HL-60 (cell line): ENCODE measurements at regions not wholly inside any gene's neighbourhood (a gene's known extent, or its start where the extent isn't known, plus 50 kb on each side); places are given as distances from the start of the nearest gene placed in this dataset.

Experiments used
- DNase-seq, 2 experiments: peaks; one replicate each; pipeline ENCODE4 v3.0.0-alpha.2; 2010 to 2020; ENCODE audit warnings: low read depth in 1 of 2, low spot score in 1 of 2
- H3K27ac ChIP-seq: fragments of 250-450 bp; sonication (Bioruptor Pico); replicated peaks from 2 replicates; pipeline ENCODE4 v1.5.1; 2020; ENCODE audit warnings: mild to moderate bottlenecking, moderate library complexity
- H3K27me3 ChIP-seq: fragments of 250-450 bp; sonication (Bioruptor Pico); 2 replicates; pipeline ENCODE4 v1.5.1; 2021; ENCODE audit warnings: mild to moderate bottlenecking, moderate library complexity; ENCODE audit not compliant: insufficient read depth, poor library complexity, severe bottlenecking
- H3K4me3 ChIP-seq: replicated peaks from 2 replicates; pipeline ENCODE4 v1.5.1; 2011; ENCODE audit warnings: mild to moderate bottlenecking, control low read depth, low read length; ENCODE audit not compliant: insufficient read depth
- CTCF ChIP-seq: IDR thresholded peaks from one replicate; pipeline ENCODE4 v1.5.1; 2011; ENCODE audit warnings: low read length, control low read depth, inconsistent platforms; ENCODE audit not compliant: insufficient read depth
- GABPA ChIP-seq: IDR thresholded peaks from 2 replicates; pipeline ENCODE4 v1.6.1; 2012; ENCODE audit warnings: low read depth
- POLR2AphosphoS5 ChIP-seq: IDR thresholded peaks from 2 replicates; pipeline ENCODE4 v1.6.1; 2012; ENCODE audit warnings: low read depth
- REST ChIP-seq: IDR thresholded peaks from 2 replicates; pipeline ENCODE4 v1.6.1; 2012; ENCODE audit warnings: low read depth; ENCODE audit not compliant: insufficient replicate concordance
- SPI1 ChIP-seq: IDR thresholded peaks from 2 replicates; pipeline ENCODE4 v1.6.1; 2012; ENCODE audit warnings: low read depth, mild to moderate bottlenecking, borderline replicate concordance

GRCh38 chr4:17335371-17335770 is 176.5 kb downstream of the QDPR start:
- TF ChIP-seq POLR2AphosphoS5 (no peak), REST (no peak), SPI1 (no peak), GABPA (no peak), CTCF (no peak)
- no peak for DNase-seq
- H3K27ac ChIP-seq, result no peak overlapping the region
- H3K4me3 ChIP-seq, result no peak overlapping the region
- no peaks in the 10 kb centered on the region for H3K27me3 ChIP-seq

GRCh38 chr4:17332478-17332877 is 179.4 kb downstream of the QDPR start:
- Histone ChIP-seq H3K4me3 (no peak overlapping the region), H3K27ac (no peak overlapping the region), H3K27me3 (no peaks in the 10 kb centered on the region)
- TF ChIP-seq SPI1 (no peak), REST (no peak), POLR2AphosphoS5 (no peak), CTCF (no peak), GABPA (no peak)
- DNase-seq, result no peak

- no peak overlapping the region for H3K27ac ChIP-seq
- TF ChIP-seq POLR2AphosphoS5, result no peak
- TF ChIP-seq GABPA, result no peak
- no peak for TF ChIP-seq SPI1
- TF ChIP-seq REST, result no peak
- no peak for TF ChIP-seq CTCF
- DNase-seq, result no peak
- H3K27me3 ChIP-seq, result no peaks in the 10 kb centered on the region
- H3K4me3 ChIP-seq, result no peak overlapping the region
These were observed 182.8 kb downstream of the QDPR start for GRCh38 chr4:17329046-17329445.
